Esophagus squamous epithelium (tissue), 5 donors: ENCODE measurements at regions not wholly inside any gene's neighbourhood (a gene's known extent, or its start where the extent isn't known, plus 50 kb on each side); places are given as distances from the start of the nearest gene placed in this dataset.
A peak's percentile ranks its signal among the peaks of the same experiment; 100 is the strongest.

Experiments
- DNase-seq: peaks from one replicate; lab custom pipeline; 2025; lab: John Stamatoyannopoulos, UW
- H3K27ac ChIP-seq, 4 donors: fragments of 200-600 bp; sonication (generic); one replicate each; pipeline ENCODE4 v1.5.1; 2016 to 2019; ENCODE audit warnings: mild to moderate bottlenecking in 1 of 4
- H3K27me3 ChIP-seq, 4 donors: fragments of 200-600 bp; sonication (generic); 1 replicate in 3 of 4; 2 replicates in 1 of 4; pipeline versions ENCODE4 v1.5.1 to v1.6.0; 2017 to 2021; ENCODE audit warnings: antibody characterized with exemption in 1 of 4
- H3K36me3 ChIP-seq, 3 donors: fragments of 200-600 bp; sonication (generic); one replicate each; pipeline ENCODE4 v1.5.1; 2016 to 2019
- H3K4me1 ChIP-seq, 3 donors: fragments of 200-600 bp; sonication (generic); one replicate each; pipeline ENCODE4 v1.5.1; 2017 to 2019
- H3K4me3 ChIP-seq, 4 donors: fragments of 200-600 bp; sonication (generic); 1 replicate in 3 of 4; 2 replicates in 1 of 4; pipeline ENCODE4 v1.5.1; 2016 to 2019; ENCODE audit warnings: mild to moderate bottlenecking in 2 of 4, moderate library complexity in 1 of 4
- H3K9me3 ChIP-seq, 3 donors: fragments of 200-600 bp; sonication (generic); one replicate each; pipeline ENCODE4 v1.5.1; 2016 to 2019
- CTCF ChIP-seq, 6 experiments: fragments of 450-650 bp in 4 of 6; fragments of 200-600 bp in 2 of 6; sonication (generic) in 2 of 6; IDR thresholded peaks; one replicate each; pipeline ENCODE4 v1.5.1; 2016 to 2019; ENCODE audit warnings: antibody characterized with exemption in 6 of 6, mild to moderate bottlenecking in 4 of 6, moderate library complexity in 4 of 6
- POLR2A ChIP-seq, 4 donors: fragments of 450-650 bp; IDR thresholded peaks; one replicate each; pipeline ENCODE4 v1.6.1; 2017; ENCODE audit warnings: antibody characterized with exemption in 4 of 4, mild to moderate bottlenecking in 4 of 4, moderate library complexity in 3 of 4
- WGBS, 2 donors: methylation state at CpG; one replicate each; pipeline ENCODE4 v1.1.5; 2018; 5-methylcytosine and 5-hydroxymethylcytosine counted together
- intact Hi-C: fragments of 100-400 bp; cut with DNase I; formaldehyde crosslinking; loops from one replicate; pipeline ENCODE4 v1.15.0; 2022
- donor health status: DM: yes; HTN: yes; CAD: no.

GRCh38 chr2:62348700-62349099 lies 152.8 kb downstream of the B3GNT2 start:
- 60 to 74% methylated on average over 1 of the region's 1 CpG for WGBS, 2 donors
- TF ChIP-seq CTCF (IDR thresholded peaks at IDR 0.05) (no peak), POLR2A (IDR thresholded peaks at IDR 0.05) (no peak)
- DNase-seq: no peak
- intact Hi-C loops: no loop called here
- Histone ChIP-seq H3K36me3 (no peaks in the 10 kb centered on the region), H3K27me3 (no peaks in the 10 kb centered on the region), H3K27ac (no peak overlapping the region), H3K9me3 (peaks cover 0 to 12% (median 0%) of the 10 kb centered on the region in 3 donors), H3K4me3 (no peak overlapping the region), H3K4me1 (peaks cover 0 to 16% (median 0%) of the 10 kb centered on the region in 3 donors)

DNA sequence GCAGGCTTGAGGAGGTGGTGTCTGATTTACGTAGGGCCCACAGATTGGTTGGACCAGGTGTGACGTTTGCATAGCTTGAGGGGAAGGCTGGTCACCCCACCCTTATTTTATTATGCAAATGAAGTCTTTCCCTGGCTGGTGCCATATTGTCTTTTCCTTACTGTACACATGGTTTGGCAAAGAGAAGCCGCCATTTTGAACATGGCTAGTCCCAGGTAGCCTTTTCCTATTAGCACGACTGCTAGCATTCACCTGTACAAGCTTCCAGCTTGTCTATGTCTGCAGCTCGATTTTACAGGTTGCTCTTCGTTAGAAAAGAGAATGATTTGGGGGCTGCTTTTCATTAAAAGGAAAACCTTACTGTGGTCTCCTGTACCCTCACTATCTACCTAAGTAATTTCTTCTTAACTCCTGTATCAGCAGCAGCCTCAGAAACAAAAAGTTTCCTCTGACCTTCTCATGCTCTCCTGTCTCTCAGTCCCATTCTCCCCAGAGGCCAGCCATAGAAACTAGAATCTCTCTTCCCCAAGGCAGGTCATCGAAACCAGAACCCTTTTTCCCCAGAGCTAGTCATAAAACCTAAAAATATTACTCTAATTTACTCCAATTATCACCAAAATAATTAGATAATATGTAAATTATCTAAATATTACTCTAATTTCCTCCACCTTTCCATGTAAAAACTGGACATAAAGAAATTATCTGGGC lies 151.8 kb downstream of the B3GNT2 start:
- no peak for DNase-seq
- intact Hi-C loops: no loop called here
- no peaks in the 10 kb centered on the region for H3K27me3 ChIP-seq
- H3K27ac ChIP-seq: no peak overlapping the region
- H3K4me3 ChIP-seq: no peak overlapping the region
- TF ChIP-seq POLR2A (IDR thresholded peaks at IDR 0.05) (no peak), CTCF (IDR thresholded peaks at IDR 0.05) (no peak)
- no peaks in the 10 kb centered on the region for H3K36me3 ChIP-seq
- 79% methylated on average over 3 to 7 of the region's 7 CpGs for WGBS, 2 donors
- H3K9me3 ChIP-seq: peaks cover 0 to 12% (median 0%) of the 10 kb centered on the region in 3 donors
- peaks cover 0 to 25% (median 0%) of the 10 kb centered on the region in 3 donors for H3K4me1 ChIP-seq

DNA sequence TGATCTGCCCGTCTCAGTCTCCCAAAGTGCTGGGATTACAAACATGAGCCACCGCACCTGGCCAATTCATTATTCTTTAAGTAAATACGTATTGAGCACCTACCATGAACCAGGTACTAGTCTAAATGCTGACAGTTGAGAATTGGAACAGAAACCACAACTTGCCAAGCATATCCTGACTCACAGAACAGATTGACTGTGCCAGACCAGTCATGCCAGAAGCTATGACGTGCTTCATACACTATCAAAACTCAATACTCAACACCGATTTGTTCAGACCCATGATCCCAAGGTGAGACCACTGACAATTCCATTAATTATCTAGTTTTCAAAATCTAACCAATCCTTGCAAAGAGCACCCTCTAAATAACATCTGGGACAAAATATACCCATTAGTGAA lies 148.6 kb downstream of the B3GNT2 start:
- Histone ChIP-seq H3K4me1 (peaks cover 0 to 33% (median 0%) of the 10 kb centered on the region in 3 donors), H3K27ac (peak overlapping the region in 3 of 4 donors; percentile 26 to 69 (median 67)), H3K4me3 (no peak overlapping the region), H3K36me3 (no peaks in the 10 kb centered on the region), H3K9me3 (no peaks in the 10 kb centered on the region), H3K27me3 (no peaks in the 10 kb centered on the region)
- intact Hi-C loops: no loop called here
- DNase-seq: no peak
- TF ChIP-seq POLR2A (IDR thresholded peaks at IDR 0.05) (no peak), CTCF (IDR thresholded peaks at IDR 0.05) (no peak)
- WGBS, 2 donors: 27 to 48% methylated on average over 5 of the region's 5 CpGs

DNA sequence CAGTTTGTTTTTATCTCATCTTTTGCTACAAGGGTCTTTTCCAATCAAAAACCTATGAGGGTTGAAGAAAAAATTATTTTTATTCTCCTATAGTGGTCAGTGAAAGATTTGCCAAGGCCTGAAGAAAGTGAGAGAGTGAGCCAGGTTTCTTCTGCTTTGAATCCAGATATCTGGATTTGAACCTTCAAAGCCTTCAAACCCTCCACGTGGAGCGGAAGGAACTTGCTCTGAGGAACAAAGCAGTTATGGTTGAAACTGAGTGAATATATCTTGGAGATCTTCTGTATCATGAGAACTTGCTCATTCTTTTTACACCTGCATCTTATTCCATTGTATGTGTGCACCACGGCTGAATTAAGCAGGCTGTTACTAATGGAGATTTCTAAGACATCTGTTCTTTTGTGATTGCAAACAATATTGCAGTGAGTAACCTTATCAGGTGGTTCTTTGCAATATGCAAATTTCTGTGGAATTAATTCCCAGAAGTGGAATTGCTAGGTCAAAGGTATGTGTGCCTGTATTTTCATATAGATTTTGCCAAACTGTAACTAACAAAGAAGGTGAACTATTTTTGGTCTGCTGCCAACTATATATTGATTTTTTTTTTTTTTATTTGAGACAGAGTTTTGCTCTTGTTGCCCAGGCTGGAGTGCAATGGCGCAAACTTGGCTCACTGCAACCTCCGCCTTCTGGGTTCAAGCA lies 147.9 kb downstream of the B3GNT2 start:
- intact Hi-C loops: no loop called here
- 72 to 74% methylated on average over 5 of the region's 5 CpGs for WGBS, 2 donors
- H3K27ac ChIP-seq: peak overlapping the region in 3 of 4 donors; percentile 26 to 69 (median 67)

More for the DNA sequence above, 147.9 kb downstream of the B3GNT2 start:
- H3K4me3 ChIP-seq: no peak overlapping the region
- no peaks in the 10 kb centered on the region for H3K9me3 ChIP-seq
- H3K4me1 ChIP-seq: peaks cover 0 to 33% (median 0%) of the 10 kb centered on the region in 3 donors
- DNase-seq: no peak
- H3K36me3 ChIP-seq: no peaks in the 10 kb centered on the region
- H3K27me3 ChIP-seq: no peaks in the 10 kb centered on the region
- TF ChIP-seq CTCF (IDR thresholded peaks at IDR 0.05) (no peak), POLR2A (IDR thresholded peaks at IDR 0.05) (no peak)
